Colon (tissue), 2 donors: ENCODE measurements at regions not wholly inside any gene's neighbourhood (a gene's known extent, or its start where the extent isn't known, plus 50 kb on each side); places are given as distances from the start of the nearest gene placed in this dataset.
A peak's percentile ranks its signal among the peaks of the same experiment; 100 is the strongest.

ENCODE experiments used
- FAIRE-seq: peaks from 2 replicates; lab custom pipeline; 2012; peaks lifted over from hg19 to GRCh38; lab: Jason Lieb, UNC
- donor health status: control.
- donor health status: control.

- FAIRE-seq: no peak
These were observed 254.4 kb upstream of the ARRDC4 start for GRCh38 chr15:97706059-97706458.

GRCh38 chr15:97708252-97708651 lies 252.3 kb upstream of the ARRDC4 start:
- peak; percentile 49 for FAIRE-seq

- no peak for FAIRE-seq
These were observed 248.0 kb upstream of the ARRDC4 start for GRCh38 chr15:97712530-97712929.

GRCh38 chr15:97717806-97718205 lies 242.7 kb upstream of the ARRDC4 start:
- FAIRE-seq: no peak

- FAIRE-seq: no peak
These were observed 242.0 kb upstream of the ARRDC4 start for GRCh38 chr15:97718509-97718908.

- no peak for FAIRE-seq
These were observed 231.7 kb upstream of the ARRDC4 start for GRCh38 chr15:97728791-97729190.

GRCh38 chr15:97729270-97729669 lies 231.2 kb upstream of the ARRDC4 start:
- no peak for FAIRE-seq

GRCh38 chr15:97730315-97730714 lies 230.2 kb upstream of the ARRDC4 start:
- no peak for FAIRE-seq

GRCh38 chr15:97731859-97732258 lies 228.6 kb upstream of the ARRDC4 start:
- FAIRE-seq: no peak

GRCh38 chr15:97733373-97733772 lies 227.1 kb upstream of the ARRDC4 start:
- no peak for FAIRE-seq

GRCh38 chr15:97736748-97737147 lies 223.8 kb upstream of the ARRDC4 start:
- no peak for FAIRE-seq

GRCh38 chr15:97745481-97746071 lies 214.9 kb upstream of the ARRDC4 start:
- peak; percentile 21 for FAIRE-seq

- no peak for FAIRE-seq
These were observed 213.2 kb upstream of the ARRDC4 start for GRCh38 chr15:97747342-97747741.

GRCh38 chr15:97748576-97748975 lies 211.9 kb upstream of the ARRDC4 start:
- FAIRE-seq: no peak

- FAIRE-seq: no peak
These were observed 210.4 kb upstream of the ARRDC4 start for GRCh38 chr15:97750060-97750459.

- FAIRE-seq: no peak
These were observed 204.8 kb upstream of the ARRDC4 start for GRCh38 chr15:97755726-97756125.

- FAIRE-seq: no peak
These were observed 201.1 kb upstream of the ARRDC4 start for GRCh38 chr15:97759363-97759762.

- no peak for FAIRE-seq
These were observed 199.4 kb upstream of the ARRDC4 start for GRCh38 chr15:97761110-97761509.

GRCh38 chr15:97783240-97783639 lies 177.3 kb upstream of the ARRDC4 start:
- no peak for FAIRE-seq

GRCh38 chr15:97786741-97787140 lies 173.8 kb upstream of the ARRDC4 start:
- no peak for FAIRE-seq

- FAIRE-seq: no peak
These were observed 170.3 kb upstream of the ARRDC4 start for GRCh38 chr15:97790180-97790579.

- FAIRE-seq: no peak
These were observed 168.4 kb upstream of the ARRDC4 start for GRCh38 chr15:97791824-97792792.

GRCh38 chr15:97804950-97805349 lies 155.6 kb upstream of the ARRDC4 start:
- FAIRE-seq: no peak

GRCh38 chr15:97806766-97807165 lies 153.7 kb upstream of the ARRDC4 start:
- FAIRE-seq: no peak
